ENCODE measurements at regions not wholly inside any gene's neighbourhood (a gene's known extent, or its start where the extent isn't known, plus 50 kb on each side); places are given as distances from the start of the nearest gene placed in this dataset.

DNA sequence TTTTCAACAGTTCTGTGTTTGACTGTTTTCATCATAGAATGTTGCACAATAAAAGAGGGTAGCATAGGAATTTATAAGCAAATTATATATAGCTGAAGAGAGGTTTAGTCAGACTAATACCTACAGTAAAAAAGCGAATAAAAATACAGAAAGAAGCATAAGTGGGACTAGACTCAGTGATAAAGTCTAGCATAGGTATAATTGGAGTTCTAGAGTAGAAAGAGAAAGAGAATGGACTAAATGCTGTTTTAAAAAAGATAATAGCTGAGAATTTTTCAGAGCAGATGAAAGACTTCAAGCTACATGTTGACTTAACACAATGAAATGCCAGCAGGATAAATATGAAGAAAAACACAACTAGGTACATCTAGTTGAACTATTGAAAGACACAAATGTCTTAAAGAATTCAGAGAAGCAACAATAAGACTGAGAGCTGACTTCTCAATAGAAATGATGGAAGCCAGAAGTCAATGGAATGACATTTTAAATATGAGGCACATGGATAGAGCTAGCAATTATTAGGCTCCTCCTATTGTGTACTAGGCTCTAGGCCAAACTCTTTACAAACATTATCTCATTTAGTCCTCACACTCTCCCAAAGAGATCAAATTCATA lies 573.9 kb downstream of the ZNF608 start:
- TF ChIP-seq EZH2phosphoT487 (IDR thresholded peaks at IDR 0.05; ENCODE audit: insufficient read depth, low read depth) = no peak
- no peak for TF ChIP-seq EZH2 (IDR thresholded peaks at IDR 0.05; ENCODE audit: insufficient read depth, poor library complexity, severe bottlenecking)
